ENCODE measurements at regions not wholly inside any gene's neighbourhood (a gene's known extent, or its start where the extent isn't known, plus 50 kb on each side); places are given as distances from the start of the nearest gene placed in this dataset.

GRCh38 chr14:98956661-98957060 lies 315.3 kb downstream of the BCL11B start:
- no peak for TF ChIP-seq KIAA2018 (CRISPR knock-in tag; IDR thresholded peaks at IDR 0.05; ENCODE audit: borderline replicate concordance)
- no peak for TF ChIP-seq CTCF (CRISPR knock-in tag; IDR thresholded peaks at IDR 0.05)
- TF ChIP-seq EZH2 (conservative IDR thresholded peaks at IDR 0.05; ENCODE audit: low read depth, low read length), result no peak
- TF ChIP-seq ZNF766 (CRISPR knock-in tag; IDR thresholded peaks at IDR 0.05; ENCODE audit: borderline replicate concordance), result no peak
- TF ChIP-seq JUN (CRISPR knock-in tag; IDR thresholded peaks at IDR 0.05), result no peak
- no peak for TF ChIP-seq ZNF800 (CRISPR knock-in tag; IDR thresholded peaks at IDR 0.05)
- no peak for TF ChIP-seq HMG20A (CRISPR knock-in tag; IDR thresholded peaks at IDR 0.05; ENCODE audit: borderline replicate concordance)
- TF ChIP-seq ZNF484 (CRISPR knock-in tag; IDR thresholded peaks at IDR 0.05; ENCODE audit: borderline replicate concordance, low read depth), result no peak
- TF ChIP-seq ZBTB10 (CRISPR knock-in tag; IDR thresholded peaks at IDR 0.05; ENCODE audit: borderline replicate concordance), result no peak
- no peak for TF ChIP-seq MIER3 (CRISPR knock-in tag; IDR thresholded peaks at IDR 0.05; ENCODE audit: borderline replicate concordance)

All from HepG2 (cell line).